Peyer's patch (tissue), 4 donors: ENCODE measurements at regions not wholly inside any gene's neighbourhood (a gene's known extent, or its start where the extent isn't known, plus 50 kb on each side); places are given as distances from the start of the nearest gene placed in this dataset.

Experiments
- POLR2A ChIP-seq, 2 donors: fragments of 450-650 bp; IDR thresholded peaks; one replicate each; pipeline ENCODE4 v1.5.1; 2017; ENCODE audit warnings: antibody characterized with exemption in 2 of 2, mild to moderate bottlenecking in 2 of 2, moderate library complexity in 2 of 2
- TF ChIP-seq, protein P1 (sequence below), 6 experiments: fragments of 450-650 bp in 4 of 6; fragments of 200-600 bp in 2 of 6; sonication (generic) in 1 of 6; IDR thresholded peaks; one replicate each; pipeline ENCODE4 v1.5.1; 2017 to 2019; ENCODE audit warnings: antibody characterized with exemption in 6 of 6, mild to moderate bottlenecking in 3 of 6, moderate library complexity in 1 of 6

DNA sequence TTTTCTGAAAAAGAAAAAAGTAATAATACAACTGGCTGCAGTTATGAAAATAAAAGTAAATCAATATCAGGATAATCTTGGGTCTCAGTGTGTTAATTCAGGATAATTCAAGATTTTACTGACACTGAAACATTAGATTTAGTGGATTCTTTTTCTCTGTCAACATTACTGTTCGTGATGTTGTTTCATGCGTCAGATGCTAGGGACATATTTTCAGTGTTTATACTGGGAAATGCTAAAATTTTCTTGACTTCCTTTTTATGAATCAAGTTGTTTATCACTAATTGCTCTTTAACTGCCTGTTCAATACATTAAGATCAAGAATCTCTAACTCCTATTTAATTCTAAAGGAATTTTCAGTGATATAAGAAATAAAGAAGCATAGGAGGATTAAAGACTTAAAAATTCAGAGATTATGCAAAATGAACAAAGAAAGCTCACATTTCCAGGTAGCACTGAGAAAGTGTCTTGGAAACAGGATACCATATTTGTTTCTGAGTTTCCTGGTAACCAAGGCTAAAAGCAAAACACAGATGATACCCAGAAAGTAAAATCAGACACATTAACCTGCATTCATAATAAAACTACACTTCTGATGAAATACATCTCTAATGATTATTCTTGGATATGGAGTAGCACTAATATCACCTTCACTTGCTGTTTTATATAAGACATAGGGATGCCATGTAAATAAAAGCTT lies 174.0 kb downstream of the ARL4C start:
- TF ChIP-seq, protein P1, sequence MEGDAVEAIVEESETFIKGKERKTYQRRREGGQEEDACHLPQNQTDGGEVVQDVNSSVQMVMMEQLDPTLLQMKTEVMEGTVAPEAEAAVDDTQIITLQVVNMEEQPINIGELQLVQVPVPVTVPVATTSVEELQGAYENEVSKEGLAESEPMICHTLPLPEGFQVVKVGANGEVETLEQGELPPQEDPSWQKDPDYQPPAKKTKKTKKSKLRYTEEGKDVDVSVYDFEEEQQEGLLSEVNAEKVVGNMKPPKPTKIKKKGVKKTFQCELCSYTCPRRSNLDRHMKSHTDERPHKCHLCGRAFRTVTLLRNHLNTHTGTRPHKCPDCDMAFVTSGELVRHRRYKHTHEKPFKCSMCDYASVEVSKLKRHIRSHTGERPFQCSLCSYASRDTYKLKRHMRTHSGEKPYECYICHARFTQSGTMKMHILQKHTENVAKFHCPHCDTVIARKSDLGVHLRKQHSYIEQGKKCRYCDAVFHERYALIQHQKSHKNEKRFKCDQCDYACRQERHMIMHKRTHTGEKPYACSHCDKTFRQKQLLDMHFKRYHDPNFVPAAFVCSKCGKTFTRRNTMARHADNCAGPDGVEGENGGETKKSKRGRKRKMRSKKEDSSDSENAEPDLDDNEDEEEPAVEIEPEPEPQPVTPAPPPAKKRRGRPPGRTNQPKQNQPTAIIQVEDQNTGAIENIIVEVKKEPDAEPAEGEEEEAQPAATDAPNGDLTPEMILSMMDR (IDR thresholded peaks at IDR 0.05), result no peak
- no peak for TF ChIP-seq POLR2A (IDR thresholded peaks at IDR 0.05)
